GM21447 (cell line): ENCODE measurements at regions not wholly inside any gene's neighbourhood (a gene's known extent, or its start where the extent isn't known, plus 50 kb on each side); places are given as distances from the start of the nearest gene placed in this dataset.

Experiments used
- ATAC-seq: cut with Tn5 transposase; IDR thresholded peaks from one replicate; pipeline ENCODE4 v1.9.1; 2021; ENCODE audit not compliant: unreplicated experiment

- peak; percentile 63 for ATAC-seq
Measured at GRCh38 chr9:79233542-79233941, 338.2 kb upstream of the TLE4 start.

- no peak for ATAC-seq
Measured at GRCh38 chr9:79236466-79236865, 335.3 kb upstream of the TLE4 start.

GRCh38 chr9:79237861-79238260, 333.9 kb upstream of the TLE4 start:
- ATAC-seq, result no peak

- no peak for ATAC-seq
Measured at GRCh38 chr9:79240774-79241173, 331.0 kb upstream of the TLE4 start.

- ATAC-seq, result no peak
Measured at GRCh38 chr9:79242489-79242888, 329.3 kb upstream of the TLE4 start.

- ATAC-seq, result no peak
Measured at GRCh38 chr9:79246170-79246569, 325.6 kb upstream of the TLE4 start.

- no peak for ATAC-seq
Measured at GRCh38 chr9:79247021-79247420, 324.7 kb upstream of the TLE4 start.

- no peak for ATAC-seq
Measured at GRCh38 chr9:79250806-79251205, 321.0 kb upstream of the TLE4 start.

- ATAC-seq, result no peak
Measured at GRCh38 chr9:79254900-79255650, 316.7 kb upstream of the TLE4 start.

GRCh38 chr9:79255651-79256260, 316.0 kb upstream of the TLE4 start:
- no peak for ATAC-seq

GRCh38 chr9:79256691-79257213, 315.0 kb upstream of the TLE4 start:
- ATAC-seq, result no peak

- no peak for ATAC-seq
Measured at GRCh38 chr9:79257228-79257781, 314.5 kb upstream of the TLE4 start.

- no peak for ATAC-seq
Measured at GRCh38 chr9:79257790-79258351, 313.9 kb upstream of the TLE4 start.

- no peak for ATAC-seq
Measured at GRCh38 chr9:79259858-79260257, 311.9 kb upstream of the TLE4 start.

- ATAC-seq, result no peak
Measured at GRCh38 chr9:79263628-79264027, 308.1 kb upstream of the TLE4 start.

GRCh38 chr9:79264041-79264440, 307.7 kb upstream of the TLE4 start:
- no peak for ATAC-seq

- ATAC-seq, result no peak
Measured at GRCh38 chr9:79264511-79265355, 307.0 kb upstream of the TLE4 start.

- no peak for ATAC-seq
Measured at GRCh38 chr9:79266986-79267385, 304.8 kb upstream of the TLE4 start.

GRCh38 chr9:79268806-79269205, 303.0 kb upstream of the TLE4 start:
- ATAC-seq, result no peak

GRCh38 chr9:79273311-79273710, 298.5 kb upstream of the TLE4 start:
- ATAC-seq, result no peak

- no peak for ATAC-seq
Measured at GRCh38 chr9:79279356-79279755, 292.4 kb upstream of the TLE4 start.
